Astrocyte (in vitro differentiated cells and primary cell): ENCODE measurements at regions not wholly inside any gene's neighbourhood (a gene's known extent, or its start where the extent isn't known, plus 50 kb on each side); places are given as distances from the start of the nearest gene placed in this dataset.

ENCODE experiments used
- DNase-seq: peaks from one replicate; pipeline ENCODE4 v3.0.0-alpha.2; 2010; ENCODE audit warnings: low read depth
- FAIRE-seq: peaks from 2 replicates; lab custom pipeline; 2011; peaks lifted over from hg19 to GRCh38; lab: Jason Lieb, UNC
- H2AFZ ChIP-seq: 2 replicates; pipeline ENCODE4 v1.6.0; 2012; ENCODE audit warnings: low read depth, low read length, inconsistent platforms
- H3K27ac ChIP-seq: 2 replicates; pipeline ENCODE4 v1.5.1; 2011; ENCODE audit warnings: low read depth, low read length, inconsistent platforms
- H3K27me3 ChIP-seq: 2 replicates; pipeline ENCODE4 v1.6.0; 2011; ENCODE audit warnings: low read length, inconsistent platforms; ENCODE audit not compliant: insufficient read depth
- H3K36me3 ChIP-seq: 2 replicates; pipeline ENCODE4 v1.5.1; 2011; ENCODE audit warnings: low read length, inconsistent platforms; ENCODE audit not compliant: insufficient read depth
- H3K4me1 ChIP-seq: 2 replicates; pipeline ENCODE4 v1.5.1; 2011; ENCODE audit warnings: low read length, inconsistent platforms; ENCODE audit not compliant: insufficient read depth
- H3K4me2 ChIP-seq: 2 replicates; pipeline ENCODE4 v1.6.0; 2012; ENCODE audit warnings: low read length, inconsistent platforms
- H3K4me3 ChIP-seq: 2 replicates; pipeline ENCODE4 v1.5.1; 2011; ENCODE audit warnings: low read depth, mild to moderate bottlenecking, low read length, inconsistent platforms; ENCODE audit not compliant: insufficient read depth
- H3K79me2 ChIP-seq: 2 replicates; pipeline ENCODE4 v1.6.0; 2012; ENCODE audit warnings: mild to moderate bottlenecking, low read length, inconsistent platforms; ENCODE audit not compliant: insufficient read depth
- H3K9ac ChIP-seq: 2 replicates; pipeline ENCODE4 v1.6.0; 2012; ENCODE audit warnings: mild to moderate bottlenecking, low read length, inconsistent platforms
- H3K9me3 ChIP-seq: 2 replicates; pipeline ENCODE4 v1.5.1; 2012; ENCODE audit warnings: low read depth, mild to moderate bottlenecking, low read length, inconsistent platforms; ENCODE audit not compliant: insufficient read depth
- H4K20me1 ChIP-seq: 2 replicates; pipeline ENCODE4 v1.6.0; 2012; ENCODE audit warnings: low read length, inconsistent platforms; ENCODE audit not compliant: insufficient read depth
- H3K27ac Mint-ChIP-seq: one replicate; pipeline ENCODE4 v1.8.0; 2021; ENCODE audit warnings: mild to moderate bottlenecking, mixed read lengths; ENCODE audit not compliant: unreplicated experiment
- H3K27me3 Mint-ChIP-seq: one replicate; pipeline ENCODE4 v1.8.0; 2021; ENCODE audit warnings: low read depth, mixed read lengths; ENCODE audit not compliant: unreplicated experiment
- H3K36me3 Mint-ChIP-seq: one replicate; pipeline ENCODE4 v1.8.0; 2021; ENCODE audit warnings: low read depth, mixed read lengths; ENCODE audit not compliant: unreplicated experiment
- H3K4me1 Mint-ChIP-seq: one replicate; pipeline ENCODE4 v1.8.0; 2021; ENCODE audit warnings: low read depth, mixed read lengths; ENCODE audit not compliant: unreplicated experiment
- H3K4me3 Mint-ChIP-seq: one replicate; pipeline ENCODE4 v1.8.0; 2021; ENCODE audit warnings: mild to moderate bottlenecking, moderate library complexity, mixed read lengths; ENCODE audit not compliant: unreplicated experiment
- H3K9me3 Mint-ChIP-seq: one replicate; pipeline ENCODE4 v1.8.0; 2021; ENCODE audit warnings: mild to moderate bottlenecking, mixed read lengths; ENCODE audit not compliant: unreplicated experiment
- CTCF ChIP-seq: IDR thresholded peaks from 2 replicates; pipeline ENCODE4 v1.5.1; 2011; ENCODE audit warnings: low read depth, mild to moderate bottlenecking, inconsistent platforms, low read length, moderate library complexity; ENCODE audit not compliant: insufficient read depth
- EZH2 ChIP-seq: IDR thresholded peaks from 2 replicates; pipeline ENCODE4 v1.6.1; 2012; ENCODE audit warnings: mild to moderate bottlenecking, low read length, inconsistent platforms; ENCODE audit not compliant: insufficient read depth

- Histone ChIP-seq H3K4me2 (peak overlapping the region; percentile 15), H3K4me3 (no peak overlapping the region), H3K4me1 (peaks cover 7% of the 10 kb centered on the region), H3K27ac (peak overlapping the region; percentile 53), H3K9me3 (no peaks in the 10 kb centered on the region), H4K20me1 (no peaks in the 10 kb centered on the region), H2AFZ (peak overlapping the region; percentile 30), H3K9ac (no peak overlapping the region), H3K79me2 (no peaks in the 10 kb centered on the region), H3K36me3 (no peaks in the 10 kb centered on the region), H3K27me3 (no peaks in the 10 kb centered on the region)
- Mint-ChIP-seq H3K36me3 (no peaks in the 10 kb centered on the region), H3K4me1 (peaks cover 12% of the 10 kb centered on the region), H3K9me3 (peaks cover under 1% of the 10 kb centered on the region), H3K4me3 (no peak overlapping the region), H3K27ac (peak overlapping the region; percentile 95), H3K27me3 (no peaks in the 10 kb centered on the region)
- DNase-seq (peak; percentile 94), FAIRE-seq (no peak)
- TF ChIP-seq EZH2 (no peak), CTCF (no peak)
These were observed 355.3 kb upstream of the NRXN1 start for GRCh38 chr2:51387235-51387634.

DNA sequence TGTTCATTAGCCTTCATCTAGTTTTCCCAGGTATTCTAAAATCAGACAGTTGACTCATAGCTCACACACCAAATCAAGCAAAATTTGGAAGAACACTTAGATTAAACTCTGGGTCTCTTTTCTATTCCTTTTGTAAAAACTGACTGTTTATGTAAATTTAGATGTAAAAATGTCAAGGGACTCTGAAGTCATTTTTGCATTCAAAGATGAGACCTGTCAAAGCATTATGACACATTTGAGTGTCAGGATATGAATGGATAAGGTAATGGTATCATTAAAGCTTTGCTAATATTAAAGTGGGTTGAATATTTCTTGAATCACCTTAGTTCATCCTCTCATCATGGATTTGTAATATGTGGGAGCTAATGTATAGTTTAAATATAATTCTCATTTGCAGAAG is 348.1 kb upstream of the NRXN1 start:
- Histone ChIP-seq H3K9ac (no peak overlapping the region), H3K4me1 (no peaks in the 10 kb centered on the region), H3K79me2 (no peaks in the 10 kb centered on the region), H3K9me3 (no peaks in the 10 kb centered on the region), H3K36me3 (no peaks in the 10 kb centered on the region), H2AFZ (no peak overlapping the region), H3K27ac (no peak overlapping the region), H3K4me3 (no peak overlapping the region), H3K4me2 (no peak overlapping the region), H3K27me3 (no peaks in the 10 kb centered on the region), H4K20me1 (no peaks in the 10 kb centered on the region)
- Mint-ChIP-seq H3K4me1 (no peaks in the 10 kb centered on the region), H3K4me3 (no peak overlapping the region), H3K27me3 (no peaks in the 10 kb centered on the region), H3K36me3 (no peaks in the 10 kb centered on the region), H3K9me3 (peaks cover 5% of the 10 kb centered on the region), H3K27ac (no peak overlapping the region)
- DNase-seq = no peak
- TF ChIP-seq CTCF (no peak), EZH2 (no peak)
- no peak for FAIRE-seq

DNA sequence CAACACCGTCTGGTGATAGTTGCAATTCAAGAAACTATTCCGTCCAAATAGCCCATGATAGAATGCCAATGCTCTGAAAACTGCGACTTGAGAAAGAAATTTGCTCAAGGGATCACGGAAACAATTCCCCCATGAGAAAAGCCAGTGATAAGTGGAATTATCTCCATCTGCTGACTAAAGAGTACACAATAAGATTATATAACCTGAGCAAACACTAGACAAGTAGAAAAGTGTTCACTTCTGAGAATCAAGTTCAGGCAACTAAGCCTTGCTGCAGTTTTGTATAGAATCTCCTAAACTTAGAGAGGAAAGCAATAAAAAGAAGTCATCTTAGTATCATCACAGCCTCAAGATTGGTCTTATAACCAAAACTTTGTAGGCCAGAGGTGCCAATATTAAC is 336.3 kb upstream of the NRXN1 start:
- no peaks in the 10 kb centered on the region for H3K79me2 ChIP-seq
- FAIRE-seq (no peak), DNase-seq (no peak)
- no peaks in the 10 kb centered on the region for H3K27me3 ChIP-seq
- H3K4me3 ChIP-seq = no peak overlapping the region
- TF ChIP-seq CTCF (no peak), EZH2 (no peak)
- Mint-ChIP-seq H3K4me1 (no peaks in the 10 kb centered on the region), H3K36me3 (no peaks in the 10 kb centered on the region), H3K4me3 (no peak overlapping the region), H3K27me3 (no peaks in the 10 kb centered on the region), H3K27ac (no peak overlapping the region), H3K9me3 (no peaks in the 10 kb centered on the region)
- no peak overlapping the region for H2AFZ ChIP-seq
- no peaks in the 10 kb centered on the region for H3K9me3 ChIP-seq
- H3K27ac ChIP-seq = no peak overlapping the region
- no peaks in the 10 kb centered on the region for H4K20me1 ChIP-seq
- H3K4me2 ChIP-seq = no peak overlapping the region
- H3K36me3 ChIP-seq = no peaks in the 10 kb centered on the region
- no peak overlapping the region for H3K9ac ChIP-seq
- no peaks in the 10 kb centered on the region for H3K4me1 ChIP-seq
